ENCODE measurements at regions not wholly inside any gene's neighbourhood (a gene's known extent, or its start where the extent isn't known, plus 50 kb on each side); places are given as distances from the start of the nearest gene placed in this dataset.

- no peak for DNase-seq (ENCODE audit: low read depth in 4 of 4, low spot score in 3 of 4)
Measured at GRCh38 chr18:68435581-68435980, 279.3 kb downstream of the TMX3 start.

DNA sequence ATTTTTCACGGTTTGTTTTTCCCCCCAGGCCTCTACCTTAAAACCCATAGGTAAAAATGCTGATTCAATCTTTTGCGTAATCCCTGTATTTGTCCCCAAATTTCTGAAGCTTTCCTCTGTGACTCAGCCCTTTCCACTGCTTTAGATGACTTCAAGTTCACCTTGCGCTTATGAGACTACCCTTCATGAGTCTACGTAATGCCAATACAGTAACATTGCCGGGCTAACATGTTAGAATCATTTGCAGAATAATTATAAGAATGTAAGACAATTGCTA lies 283.0 kb downstream of the TMX3 start:
- DNase-seq (ENCODE audit: low read depth in 4 of 4, low spot score in 3 of 4), result no peak

DNA sequence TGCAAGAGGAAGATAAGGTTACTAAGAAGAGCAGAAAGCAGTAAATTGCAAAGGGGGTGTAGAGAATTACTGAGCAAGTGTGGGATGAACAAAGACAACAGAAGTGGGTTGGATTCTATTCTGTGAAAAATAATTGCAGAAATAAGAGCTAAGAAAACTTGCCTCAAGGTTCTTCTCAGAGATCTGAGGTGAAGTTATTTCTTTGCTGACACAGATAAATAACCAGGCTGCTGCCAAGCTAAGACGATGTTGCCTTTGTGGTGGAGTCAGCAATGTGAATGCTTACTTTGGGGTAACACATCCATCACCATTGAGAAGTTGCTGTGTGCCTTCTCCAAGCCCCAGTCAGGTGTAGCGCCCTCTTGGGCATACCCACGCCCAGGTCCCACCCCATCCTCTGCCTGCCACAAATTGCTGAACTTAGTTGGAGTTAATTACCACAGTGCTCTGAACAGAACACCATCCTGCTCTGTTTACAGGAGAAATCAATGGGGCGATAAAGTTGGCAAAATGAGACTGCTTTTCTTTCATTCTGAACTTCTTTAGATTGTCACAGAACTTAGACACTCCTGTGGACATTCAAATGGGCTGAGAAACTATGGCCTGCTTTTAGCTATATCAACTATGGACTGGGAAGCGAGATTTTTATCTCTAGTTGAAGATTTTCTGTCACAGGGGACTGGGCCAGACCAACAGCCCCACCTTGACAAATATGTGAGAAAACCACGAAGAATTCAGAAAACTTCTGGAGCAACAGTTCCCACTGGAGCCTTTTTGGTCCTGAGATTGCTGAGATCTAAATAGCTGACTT lies 283.6 kb downstream of the TMX3 start:
- no peak for DNase-seq (ENCODE audit: low read depth in 4 of 4, low spot score in 3 of 4)

GRCh38 chr18:68429841-68430240 lies 285.1 kb downstream of the TMX3 start:
- DNase-seq (ENCODE audit: low read depth in 4 of 4, low spot score in 3 of 4), result no peak

DNA sequence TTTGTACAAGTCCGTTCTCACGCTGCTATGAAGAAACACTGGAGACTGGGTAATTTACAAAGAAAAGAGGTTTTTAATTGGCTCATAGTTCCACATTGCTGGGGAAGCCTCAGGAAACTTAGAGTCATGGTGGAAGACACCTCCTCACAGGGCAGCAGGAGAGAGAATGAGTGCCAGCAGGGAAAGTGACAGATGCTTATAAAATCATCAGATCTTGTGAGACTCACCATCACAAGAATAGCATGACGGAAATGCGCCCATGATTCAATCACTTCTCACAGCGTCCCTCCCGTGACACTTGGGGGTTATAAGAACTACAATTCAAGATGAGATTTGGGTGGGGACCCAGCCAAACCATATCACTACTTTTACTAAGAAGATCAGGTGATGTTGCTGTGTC lies 285.8 kb downstream of the TMX3 start:
- no peak for DNase-seq (ENCODE audit: low read depth in 4 of 4, low spot score in 3 of 4)

- DNase-seq (ENCODE audit: low read depth in 4 of 4, low spot score in 3 of 4), result no peak
Measured at GRCh38 chr18:68428661-68429060, 286.2 kb downstream of the TMX3 start.

DNA sequence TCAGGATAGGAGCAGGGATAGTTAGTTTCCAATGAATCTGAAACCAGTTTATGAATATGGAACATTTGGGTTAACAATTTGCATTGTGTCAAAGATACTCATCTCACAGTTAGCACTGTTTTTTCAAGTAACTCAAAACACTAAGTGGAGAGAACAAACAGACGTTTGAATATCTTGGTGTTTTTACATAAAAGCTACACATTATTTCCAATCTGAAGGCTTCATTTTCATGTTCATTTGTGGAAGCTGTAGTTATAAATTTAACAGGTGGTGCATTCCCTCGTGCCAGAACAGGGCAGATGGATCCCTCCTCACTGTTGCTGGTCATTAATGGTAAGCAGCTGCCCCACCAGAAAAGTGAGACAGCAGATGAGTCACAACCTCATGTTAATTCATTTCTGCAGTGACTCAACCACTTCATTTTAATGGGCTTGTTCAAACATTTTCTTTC lies 286.9 kb downstream of the TMX3 start:
- no peak for DNase-seq (ENCODE audit: low read depth in 4 of 4, low spot score in 3 of 4)

DNA sequence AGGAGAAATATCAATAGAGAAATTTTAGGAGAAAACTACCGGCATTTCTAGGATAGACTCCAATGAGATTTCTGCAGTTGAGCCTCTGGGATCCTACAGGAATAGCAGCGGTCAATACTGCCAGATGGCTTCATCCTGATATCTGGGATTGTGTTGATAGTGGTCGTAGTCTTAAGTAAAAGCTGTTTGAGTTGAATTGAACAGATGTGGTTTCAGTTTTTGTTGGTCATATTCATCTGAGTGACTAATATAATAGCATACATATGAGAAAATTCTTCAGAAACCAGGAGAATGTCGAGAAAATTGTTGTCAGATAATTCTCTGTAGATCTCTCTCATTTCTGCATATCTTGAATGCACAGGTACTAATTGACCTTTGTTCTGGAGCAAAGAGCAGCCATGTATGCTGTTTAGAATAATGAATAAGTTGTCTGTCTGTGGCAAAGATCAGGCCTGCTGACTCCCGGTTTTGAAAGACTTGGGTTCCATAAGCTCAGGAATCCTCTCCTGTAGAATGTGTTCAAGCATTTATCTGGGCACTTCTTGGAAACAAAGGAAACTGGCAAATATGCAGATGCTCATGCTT lies 288.1 kb downstream of the TMX3 start:
- no peak for DNase-seq (ENCODE audit: low read depth in 4 of 4, low spot score in 3 of 4)

DNA sequence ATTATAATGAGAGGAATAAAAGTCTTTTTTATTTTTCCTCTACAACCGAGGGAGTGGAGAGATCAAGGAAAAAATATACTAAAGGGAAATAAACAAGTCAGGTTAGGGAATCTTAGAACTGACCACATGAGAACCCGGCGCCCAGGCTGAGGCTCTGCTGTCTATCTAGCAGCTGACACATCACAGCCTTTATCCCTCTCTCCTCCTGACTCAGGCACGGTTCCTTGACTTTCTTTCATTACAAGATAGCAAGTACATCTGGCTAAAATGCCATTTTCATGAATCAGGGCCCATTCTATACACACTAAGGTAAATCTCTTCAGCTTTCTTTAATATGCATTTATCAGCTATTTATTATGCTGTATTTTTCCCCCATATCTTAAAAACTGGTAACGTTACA lies 296.0 kb downstream of the TMX3 start:
- DNase-seq (ENCODE audit: low read depth in 4 of 4, low spot score in 3 of 4), result no peak

- DNase-seq (ENCODE audit: low read depth in 4 of 4, low spot score in 3 of 4), result no peak
Measured at GRCh38 chr18:68418226-68418868, 296.6 kb downstream of the TMX3 start.

DNA sequence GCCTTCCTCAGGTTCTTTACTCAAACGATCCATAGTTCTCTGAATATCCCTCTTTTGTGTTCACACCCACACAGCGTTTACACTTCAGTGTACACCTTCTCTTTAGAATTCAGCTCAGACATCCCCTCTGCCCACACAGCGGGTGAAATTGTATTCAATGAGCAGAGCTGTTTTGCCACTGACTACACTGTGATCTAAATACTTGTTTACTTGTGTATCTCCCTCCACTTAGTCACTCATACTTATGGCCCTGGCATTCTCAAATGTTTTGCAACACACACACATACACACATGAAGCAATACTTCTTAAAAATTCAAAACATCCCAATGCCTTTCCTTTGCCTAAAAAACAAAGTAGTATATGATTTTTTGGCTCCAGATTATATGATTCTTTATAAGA lies 297.1 kb downstream of the TMX3 start:
- no peak for DNase-seq (ENCODE audit: low read depth in 4 of 4, low spot score in 3 of 4)

DNA sequence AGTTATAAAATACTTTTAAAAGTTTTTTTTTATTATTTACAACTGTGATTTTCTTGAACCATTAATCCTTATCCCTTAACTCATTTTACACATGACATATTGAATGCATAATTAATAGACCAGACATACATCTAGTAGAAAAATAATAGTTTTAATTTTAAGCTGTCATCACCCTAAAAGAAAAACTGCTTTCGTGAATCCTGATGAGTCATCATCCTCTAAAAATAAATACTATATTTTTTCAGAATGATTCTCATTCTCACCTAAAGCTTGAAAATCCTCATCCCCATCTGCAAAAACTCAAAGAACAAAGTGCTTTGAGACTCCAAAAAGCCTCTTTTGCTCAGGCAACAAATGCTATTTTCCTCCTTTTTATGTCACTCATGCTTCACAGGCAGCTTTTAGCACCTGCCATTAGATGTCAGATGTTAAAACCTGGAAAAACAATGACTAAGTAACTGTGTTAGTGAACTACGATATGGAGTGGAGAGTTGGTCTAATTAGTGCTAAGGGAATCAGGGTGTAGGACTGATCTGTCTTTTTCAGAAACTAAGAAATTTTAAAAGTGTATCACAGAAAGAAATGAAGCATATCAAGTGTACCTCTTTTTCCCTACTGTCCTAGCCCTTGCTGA lies 297.6 kb downstream of the TMX3 start:
- no peak for DNase-seq (ENCODE audit: low read depth in 4 of 4, low spot score in 3 of 4)

- DNase-seq (ENCODE audit: low read depth in 4 of 4, low spot score in 3 of 4), result no peak
Measured at GRCh38 chr18:68414407-68414806, 300.5 kb downstream of the TMX3 start.

DNA sequence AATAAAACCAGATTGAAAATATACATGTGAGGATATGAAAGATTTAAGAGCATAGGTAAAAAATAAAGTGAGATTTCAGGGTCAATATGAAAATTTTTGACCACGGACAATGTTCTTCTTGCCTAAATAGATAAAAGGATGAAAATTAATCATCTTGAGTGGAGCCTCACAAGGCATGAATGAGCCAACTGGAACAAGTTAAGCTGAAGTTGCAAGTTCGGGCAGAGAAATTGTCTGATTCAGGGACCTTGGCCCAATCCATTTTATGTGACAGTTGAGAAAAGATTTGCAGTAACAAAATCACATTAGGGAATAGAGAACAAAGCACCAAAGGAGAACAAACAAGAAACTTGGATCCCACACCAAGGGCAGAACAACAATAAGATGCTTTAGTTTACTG lies 305.3 kb downstream of the TMX3 start:
- DNase-seq (ENCODE audit: low read depth in 4 of 4, low spot score in 3 of 4), result no peak

- DNase-seq (ENCODE audit: low read depth in 4 of 4, low spot score in 3 of 4), result no peak
Measured at GRCh38 chr18:68406761-68407160, 308.1 kb downstream of the TMX3 start.

- no peak for DNase-seq (ENCODE audit: low read depth in 4 of 4, low spot score in 3 of 4)
Measured at GRCh38 chr18:68402784-68403183, 312.1 kb downstream of the TMX3 start.

DNA sequence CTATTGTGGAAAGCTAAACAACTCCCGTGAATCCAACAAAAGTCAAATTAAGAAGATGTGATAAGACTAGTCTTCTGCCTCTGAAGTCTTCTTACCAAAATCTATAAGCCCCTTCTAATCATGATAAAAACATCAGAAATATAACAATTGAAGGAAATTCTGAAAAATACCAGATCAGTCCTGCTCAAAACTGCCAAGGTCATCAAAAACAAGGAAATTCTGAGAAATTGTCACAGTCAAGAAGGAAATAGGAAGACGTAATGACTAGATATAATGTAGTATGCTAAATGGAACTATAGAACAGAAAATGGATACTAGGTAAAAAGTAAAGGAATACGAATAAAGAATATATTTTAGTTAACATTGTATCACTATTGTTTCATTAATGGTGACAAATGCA lies 314.0 kb downstream of the TMX3 start:
- no peak for DNase-seq (ENCODE audit: low read depth in 4 of 4, low spot score in 3 of 4)

- no peak for DNase-seq (ENCODE audit: low read depth in 4 of 4, low spot score in 3 of 4)
Measured at GRCh38 chr18:68399721-68400120, 315.2 kb downstream of the TMX3 start.

DNA sequence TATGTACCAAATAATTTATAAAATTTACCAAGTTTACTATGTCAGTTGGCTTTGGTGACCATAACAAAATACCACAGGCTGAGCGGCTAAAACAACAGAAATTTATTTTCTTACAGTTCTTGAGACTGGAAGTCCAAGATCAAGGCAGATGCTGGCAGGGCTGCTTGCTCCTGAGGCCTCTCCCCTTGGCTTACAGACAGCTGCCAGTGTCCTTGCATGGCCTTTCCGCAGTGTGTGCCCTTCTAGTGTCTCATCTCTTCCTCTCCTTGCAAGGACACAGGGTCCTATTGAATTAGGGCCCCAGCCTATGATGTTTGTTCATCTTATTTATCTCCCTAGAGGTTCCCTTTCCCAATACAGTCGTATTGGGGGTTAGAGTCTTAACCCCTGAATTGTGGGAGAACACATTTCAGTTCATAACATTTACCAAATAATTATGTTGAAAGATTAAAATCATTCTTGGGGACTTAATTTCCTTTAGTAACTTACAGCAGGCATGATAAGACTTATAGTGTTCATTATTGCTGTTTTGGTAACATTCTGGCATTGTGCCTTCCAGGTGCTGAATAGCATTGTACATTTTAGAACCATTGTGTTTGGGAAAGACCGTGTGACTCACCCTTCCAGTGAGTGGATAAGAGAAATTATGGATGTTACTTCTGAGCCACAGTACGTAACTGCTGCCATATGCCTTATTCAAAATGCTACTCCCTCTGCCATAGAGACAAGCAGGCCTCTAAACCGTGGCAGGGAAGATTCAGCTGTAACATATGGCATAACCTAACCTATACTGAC lies 317.5 kb downstream of the TMX3 start:
- DNase-seq (ENCODE audit: low read depth in 4 of 4, low spot score in 3 of 4), result no peak

GRCh38 chr18:68394705-68395104 lies 320.2 kb downstream of the TMX3 start:
- DNase-seq (ENCODE audit: low read depth in 4 of 4, low spot score in 3 of 4), result no peak

- DNase-seq (ENCODE audit: low read depth in 4 of 4, low spot score in 3 of 4), result no peak
Measured at GRCh38 chr18:68391801-68392200, 323.1 kb downstream of the TMX3 start.
